ENCODE measurements at regions not wholly inside any gene's neighbourhood (a gene's known extent, or its start where the extent isn't known, plus 50 kb on each side); places are given as distances from the start of the nearest gene placed in this dataset.
"Not testable (repeated sequence)": the region's sequence is repeated elsewhere in the genome, so short reads cannot be mapped to it uniquely, and the experiment has no call there.

GRCh38 chr14:85075694-85076476 is 454.1 kb upstream of the FLRT2 start:
- TF ChIP-seq, protein P1, sequence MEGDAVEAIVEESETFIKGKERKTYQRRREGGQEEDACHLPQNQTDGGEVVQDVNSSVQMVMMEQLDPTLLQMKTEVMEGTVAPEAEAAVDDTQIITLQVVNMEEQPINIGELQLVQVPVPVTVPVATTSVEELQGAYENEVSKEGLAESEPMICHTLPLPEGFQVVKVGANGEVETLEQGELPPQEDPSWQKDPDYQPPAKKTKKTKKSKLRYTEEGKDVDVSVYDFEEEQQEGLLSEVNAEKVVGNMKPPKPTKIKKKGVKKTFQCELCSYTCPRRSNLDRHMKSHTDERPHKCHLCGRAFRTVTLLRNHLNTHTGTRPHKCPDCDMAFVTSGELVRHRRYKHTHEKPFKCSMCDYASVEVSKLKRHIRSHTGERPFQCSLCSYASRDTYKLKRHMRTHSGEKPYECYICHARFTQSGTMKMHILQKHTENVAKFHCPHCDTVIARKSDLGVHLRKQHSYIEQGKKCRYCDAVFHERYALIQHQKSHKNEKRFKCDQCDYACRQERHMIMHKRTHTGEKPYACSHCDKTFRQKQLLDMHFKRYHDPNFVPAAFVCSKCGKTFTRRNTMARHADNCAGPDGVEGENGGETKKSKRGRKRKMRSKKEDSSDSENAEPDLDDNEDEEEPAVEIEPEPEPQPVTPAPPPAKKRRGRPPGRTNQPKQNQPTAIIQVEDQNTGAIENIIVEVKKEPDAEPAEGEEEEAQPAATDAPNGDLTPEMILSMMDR (IDR thresholded peaks at IDR 0.05; ENCODE audit: extremely low read depth, insufficient read depth, missing control alignments), result no peak
- in situ Hi-C loops (cut with MboI; ENCODE audit: low pct_unique_long_range_greater_than_20kb, low sequenced_read_pairs, unreplicated experiment), result no loop called here
- no peak for DNase-seq (ENCODE audit: low spot score)

DNA sequence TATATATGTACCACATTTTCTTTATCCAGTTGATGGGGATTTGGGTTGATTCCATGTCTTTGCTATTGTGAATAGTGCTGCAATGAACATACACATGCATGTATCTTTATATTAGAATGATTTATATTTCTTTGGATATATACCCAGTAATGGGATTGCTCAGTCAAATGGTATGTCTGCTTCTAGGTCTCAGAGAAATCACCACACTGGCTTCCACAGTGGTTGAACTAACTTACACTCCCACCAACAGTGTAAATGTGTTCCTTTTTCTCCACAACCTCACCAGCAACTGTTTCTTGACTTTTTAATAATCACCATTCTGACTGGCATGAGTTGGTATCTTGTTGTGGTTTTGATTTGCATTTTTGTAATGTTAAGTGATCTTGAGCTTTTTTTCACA is 452.2 kb upstream of the FLRT2 start:
- DNase-seq (ENCODE audit: low spot score); in situ Hi-C loops (cut with MboI; ENCODE audit: low pct_unique_long_range_greater_than_20kb, low sequenced_read_pairs, unreplicated experiment): not testable (repeated sequence)

GRCh38 chr14:85079842-85080730 is 449.9 kb upstream of the FLRT2 start:
- TF ChIP-seq, protein P1 (IDR thresholded peaks at IDR 0.05; ENCODE audit: extremely low read depth, insufficient read depth, missing control alignments), result no peak
- DNase-seq (ENCODE audit: low spot score), result no peak
- in situ Hi-C loops (cut with MboI; ENCODE audit: low pct_unique_long_range_greater_than_20kb, low sequenced_read_pairs, unreplicated experiment), result no loop called here

DNA sequence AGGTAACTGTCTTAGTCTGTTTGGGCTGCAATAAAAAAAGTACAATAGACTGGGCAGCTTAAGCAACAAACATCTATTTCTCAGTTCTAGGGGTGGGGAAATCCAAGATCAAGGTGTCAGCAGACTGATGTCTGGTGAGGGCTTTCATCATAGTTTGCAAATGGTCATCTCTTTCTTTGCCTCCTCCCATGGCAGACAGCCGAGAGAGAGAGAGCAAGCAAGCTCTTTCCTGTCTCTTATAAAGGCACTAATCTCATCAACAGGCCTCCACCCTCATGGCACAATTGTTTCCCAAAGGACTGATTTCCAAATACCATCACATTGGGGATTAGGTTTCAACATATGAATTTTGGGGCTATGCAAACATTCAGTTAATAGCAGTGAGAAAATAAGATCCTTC is 445.6 kb upstream of the FLRT2 start:
- TF ChIP-seq, protein P1 (IDR thresholded peaks at IDR 0.05; ENCODE audit: extremely low read depth, insufficient read depth, missing control alignments), result no peak
- in situ Hi-C loops (cut with MboI; ENCODE audit: low pct_unique_long_range_greater_than_20kb, low sequenced_read_pairs, unreplicated experiment), result no loop called here
- DNase-seq (ENCODE audit: low spot score), result no peak

DNA sequence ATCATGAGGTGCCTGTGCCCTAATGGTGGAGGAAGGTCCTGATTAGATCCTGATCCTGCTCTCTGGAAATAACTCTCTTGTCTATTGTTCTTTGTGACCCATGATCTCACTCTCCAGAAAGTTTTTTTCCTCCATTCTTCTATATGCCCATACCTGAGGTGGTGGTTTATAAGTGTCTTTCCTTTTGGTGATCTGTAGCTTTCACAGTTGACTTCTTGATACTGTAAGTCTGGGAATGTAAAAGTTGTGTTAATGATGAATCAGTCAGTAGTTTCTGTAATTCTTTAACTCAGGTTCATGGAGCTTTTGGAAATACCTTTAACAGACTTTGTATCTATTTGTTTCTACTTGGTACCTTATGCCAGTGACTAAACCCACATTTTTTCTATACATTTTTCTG is 444.0 kb upstream of the FLRT2 start:
- no peak for DNase-seq (ENCODE audit: low spot score)
- TF ChIP-seq, protein P1 (IDR thresholded peaks at IDR 0.05; ENCODE audit: extremely low read depth, insufficient read depth, missing control alignments), result no peak
- in situ Hi-C loops (cut with MboI; ENCODE audit: low pct_unique_long_range_greater_than_20kb, low sequenced_read_pairs, unreplicated experiment), result no loop called here

DNA sequence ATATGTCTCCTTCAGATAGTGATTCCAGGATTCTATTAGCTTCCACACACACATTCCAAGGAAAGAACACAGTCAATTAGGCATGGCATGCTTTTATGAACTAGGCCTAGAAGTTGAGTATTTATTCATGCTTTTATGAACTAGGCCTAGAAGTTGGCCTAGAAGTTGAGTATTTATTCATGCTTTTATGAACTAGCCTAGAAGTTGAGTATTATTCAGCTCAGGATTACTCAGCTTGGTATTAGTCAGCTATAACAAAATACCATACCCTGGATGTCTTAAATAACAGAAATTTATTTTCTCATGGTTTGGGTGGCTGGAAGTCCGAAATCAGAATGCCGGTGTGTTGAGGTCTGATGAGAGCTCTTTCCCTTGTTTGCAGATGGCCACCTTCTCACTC is 442.7 kb upstream of the FLRT2 start:
- TF ChIP-seq, protein P1 (IDR thresholded peaks at IDR 0.05; ENCODE audit: extremely low read depth, insufficient read depth, missing control alignments), result no peak
- in situ Hi-C loops (cut with MboI; ENCODE audit: low pct_unique_long_range_greater_than_20kb, low sequenced_read_pairs, unreplicated experiment), result no loop called here
- no peak for DNase-seq (ENCODE audit: low spot score)

GRCh38 chr14:85088192-85088591 is 441.8 kb upstream of the FLRT2 start:
- in situ Hi-C loops (cut with MboI; ENCODE audit: low pct_unique_long_range_greater_than_20kb, low sequenced_read_pairs, unreplicated experiment), result no loop called here
- no peak for DNase-seq (ENCODE audit: low spot score)

More at GRCh38 chr14:85088192-85088591, 441.8 kb upstream of the FLRT2 start:
- TF ChIP-seq, protein P1 (IDR thresholded peaks at IDR 0.05; ENCODE audit: extremely low read depth, insufficient read depth, missing control alignments), result no peak
